ENCODE measurements at regions not wholly inside any gene's neighbourhood (a gene's known extent, or its start where the extent isn't known, plus 50 kb on each side); places are given as distances from the start of the nearest gene placed in this dataset.
A peak's percentile ranks its signal among the peaks of the same experiment; 100 is the strongest.

GRCh38 chr22:22959147-22959827 lies 71.7 kb downstream of the IGLL5 start:
- TF ChIP-seq CTCF (IDR thresholded peaks at IDR 0.05) (peak; percentile 80 to 99 (median 92)), POLR2A (IDR thresholded peaks at IDR 0.05) (no peak)
